A172 (cell line): ENCODE measurements at regions not wholly inside any gene's neighbourhood (a gene's known extent, or its start where the extent isn't known, plus 50 kb on each side); places are given as distances from the start of the nearest gene placed in this dataset.
A peak's percentile ranks its signal among the peaks of the same experiment; 100 is the strongest.
"Not testable (repeated sequence)": the region's sequence is repeated elsewhere in the genome, so short reads cannot be mapped to it uniquely, and the experiment has no call there.

ENCODE experiments used
- DNase-seq: peaks from one replicate; pipeline ENCODE4 v3.0.0-alpha.2; 2015; ENCODE audit warnings: low spot score

DNA sequence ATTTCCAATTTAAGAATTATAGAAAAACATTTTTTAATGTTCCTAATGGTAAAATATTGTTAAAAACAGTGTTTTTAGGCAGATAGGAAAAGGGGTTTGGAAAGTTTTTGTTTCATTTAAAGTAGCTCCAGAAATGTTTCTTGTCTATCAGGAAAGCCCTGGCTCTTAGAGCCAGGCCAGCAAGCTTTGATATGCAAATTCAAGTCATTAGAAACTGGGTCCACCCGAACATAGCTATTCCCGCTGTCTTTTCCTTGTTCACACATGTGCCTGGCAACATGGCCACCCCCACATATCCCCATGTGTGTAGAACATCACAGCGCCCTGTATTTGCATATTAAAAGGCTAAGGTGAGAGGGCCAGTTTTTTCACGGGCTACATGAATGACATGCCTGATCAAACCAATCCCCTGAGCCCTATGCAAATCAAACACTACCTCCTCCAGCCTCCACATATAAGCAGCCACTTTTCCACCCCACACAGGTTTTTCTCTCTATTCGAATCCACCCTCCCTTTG lies 925.3 kb upstream of the CDH10 start:
- no peak for DNase-seq

DNA sequence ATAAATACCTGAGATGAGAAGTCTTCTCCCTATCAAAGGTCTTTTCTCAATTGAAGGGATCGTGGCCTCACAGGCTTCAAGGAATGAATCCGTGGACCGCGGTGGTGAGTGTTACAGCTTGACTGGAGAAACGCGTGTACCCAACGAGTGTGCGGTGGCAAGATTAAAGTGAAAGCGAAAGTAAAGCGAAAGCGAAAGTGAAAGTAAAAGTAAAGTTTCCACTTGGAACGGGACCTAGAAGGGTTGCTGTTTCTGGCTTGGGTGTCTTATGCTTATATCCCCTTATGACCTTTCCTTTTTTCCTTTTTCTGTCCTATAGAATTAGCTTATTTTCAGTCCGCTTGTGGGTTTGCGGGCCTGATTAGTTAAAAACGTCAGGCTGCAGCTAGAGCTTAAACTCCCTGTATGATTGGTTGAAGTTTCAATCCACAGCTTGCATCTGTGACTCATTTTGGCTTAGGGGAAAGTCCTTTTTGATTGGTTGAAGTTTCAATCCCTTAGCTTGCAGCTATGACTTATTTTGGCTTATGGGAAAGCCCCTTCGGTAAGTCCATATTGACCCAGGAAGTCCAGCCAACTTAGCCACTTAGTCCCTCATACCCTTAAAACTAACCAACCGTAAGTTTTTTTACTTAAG lies 924.3 kb upstream of the CDH10 start:
- DNase-seq, result peak; percentile 23

DNA sequence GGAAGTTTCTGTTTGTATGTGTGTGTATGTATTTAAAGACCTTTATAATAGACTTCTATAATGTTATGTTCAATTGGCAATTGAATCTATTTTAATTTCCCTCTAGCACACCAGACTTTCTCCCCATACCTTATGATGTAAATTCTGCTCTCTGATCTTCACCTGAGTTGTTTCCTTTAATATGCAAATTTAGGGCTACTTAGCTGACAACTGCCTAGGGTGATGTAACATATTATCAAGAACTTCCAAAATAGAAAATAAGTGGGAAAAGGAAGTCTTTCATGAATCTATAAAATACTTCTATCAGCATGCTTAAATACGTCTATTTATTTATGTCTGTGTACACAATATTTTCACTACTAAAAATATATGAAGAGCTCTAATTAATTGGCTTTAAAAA lies 923.5 kb upstream of the CDH10 start:
- DNase-seq, result no peak

GRCh38 chr5:25567881-25568280 lies 923.1 kb upstream of the CDH10 start:
- no peak for DNase-seq

DNA sequence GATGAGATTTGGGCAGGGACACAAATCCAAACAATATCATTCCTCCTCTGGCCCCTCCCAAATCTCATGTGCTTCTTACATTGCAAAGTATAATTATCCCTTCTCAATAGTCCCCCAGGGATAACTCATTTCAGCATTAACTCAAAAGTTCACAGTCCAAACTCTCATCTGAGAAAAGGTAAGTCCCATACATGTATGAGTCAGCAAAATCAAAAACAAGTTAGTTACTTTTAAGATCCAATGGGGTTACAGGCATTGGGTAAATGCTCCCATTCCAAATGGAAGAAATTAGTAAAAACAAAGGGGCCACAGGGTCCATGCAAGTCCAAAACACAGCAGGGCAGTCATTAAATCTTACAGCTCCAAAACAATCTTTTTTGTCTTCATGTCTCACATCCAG lies 917.9 kb upstream of the CDH10 start:
- no peak for DNase-seq

DNA sequence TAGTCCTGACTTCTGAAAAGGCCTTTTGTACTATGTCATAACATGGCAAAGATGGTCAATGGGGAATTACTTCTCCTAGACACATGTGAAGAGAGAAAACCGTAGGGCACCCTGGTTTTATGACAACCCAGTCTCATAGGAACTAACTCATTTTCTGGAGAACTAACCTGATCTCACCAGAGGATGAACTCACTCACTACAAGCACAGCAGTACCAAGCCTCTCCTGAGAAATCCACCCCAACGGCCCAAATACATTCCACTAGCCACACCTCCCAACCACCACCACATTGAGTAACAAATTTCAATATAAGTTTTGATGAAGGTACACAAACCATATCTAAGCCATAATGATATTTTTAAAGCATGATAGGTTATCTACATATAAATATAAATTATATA lies 909.3 kb upstream of the CDH10 start:
- no peak for DNase-seq

- DNase-seq, result no peak
Observed at GRCh38 chr5:25552871-25553481, 908.2 kb upstream of the CDH10 start.

DNA sequence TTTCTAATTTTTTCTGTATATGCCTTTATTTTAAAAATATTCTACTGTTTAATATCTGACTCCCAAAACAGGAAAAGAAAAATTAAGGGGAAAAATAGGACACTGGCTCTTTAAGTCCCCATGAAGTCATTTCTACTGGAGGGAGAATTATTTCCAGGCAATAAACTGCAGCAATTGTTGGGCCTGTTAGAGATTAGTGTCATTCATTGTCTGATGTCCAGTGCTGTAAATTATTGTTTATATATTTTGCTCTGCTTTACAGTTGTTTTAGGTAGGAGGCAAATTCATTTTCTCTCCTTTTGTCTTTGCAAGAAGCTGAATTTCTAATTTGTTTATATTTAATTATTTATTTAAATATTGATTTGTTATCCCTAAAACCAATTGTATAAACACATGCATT lies 906.0 kb upstream of the CDH10 start:
- DNase-seq, result no peak

DNA sequence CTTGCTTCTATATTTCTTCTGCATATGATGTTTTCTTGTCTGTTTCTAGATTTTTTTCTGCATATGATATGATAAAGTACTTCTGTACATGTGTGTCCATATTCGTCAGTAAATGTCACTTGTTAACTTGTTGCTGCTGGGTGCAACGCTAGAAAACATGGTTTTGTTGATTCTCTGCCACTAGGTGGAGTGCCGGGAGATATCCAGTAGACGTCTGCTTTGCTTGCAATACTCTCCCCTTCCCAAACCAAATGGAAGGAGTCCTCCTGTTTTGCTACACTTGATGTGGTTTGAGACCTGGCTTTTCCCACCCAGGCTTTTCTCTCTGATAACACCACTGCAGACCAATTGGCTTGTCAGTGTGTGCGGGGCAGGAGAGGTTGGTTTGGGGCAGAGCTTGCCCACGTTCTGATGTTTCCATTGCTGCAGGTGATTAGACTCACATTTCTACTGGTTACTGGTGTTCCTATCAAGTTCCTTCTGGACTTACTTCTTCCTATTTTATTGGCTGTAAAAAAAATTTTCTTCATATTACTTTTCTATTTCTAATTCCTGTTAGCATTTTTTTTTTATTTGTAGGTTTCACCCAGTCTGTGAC lies 900.0 kb upstream of the CDH10 start:
- peak; percentile 75 for DNase-seq

- DNase-seq, result no peak
Observed at GRCh38 chr5:25540628-25541027, 895.9 kb upstream of the CDH10 start.

GRCh38 chr5:25539536-25539935 lies 894.8 kb upstream of the CDH10 start:
- DNase-seq, result peak; percentile 18

DNA sequence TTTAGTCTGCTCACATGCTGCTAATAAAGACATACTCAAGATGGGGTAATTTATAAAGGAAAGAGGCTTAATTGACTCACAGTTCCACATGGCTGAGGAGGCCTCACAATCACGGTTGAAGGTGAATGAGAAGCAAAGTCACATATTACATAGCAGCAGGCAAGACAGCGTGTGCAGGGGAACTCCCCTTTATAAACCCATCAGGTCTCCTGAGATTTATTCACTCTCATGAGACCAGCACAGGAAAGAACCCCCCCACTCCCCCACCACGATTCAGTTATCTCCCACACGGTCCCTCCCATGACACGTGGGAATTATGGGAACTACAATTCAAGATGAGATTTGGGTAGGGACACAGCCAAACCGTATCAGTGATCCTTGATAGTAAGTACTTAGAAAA lies 891.7 kb upstream of the CDH10 start:
- DNase-seq, result not testable (repeated sequence)

GRCh38 chr5:25516141-25516540 lies 871.4 kb upstream of the CDH10 start:
- peak; percentile 57 for DNase-seq

DNA sequence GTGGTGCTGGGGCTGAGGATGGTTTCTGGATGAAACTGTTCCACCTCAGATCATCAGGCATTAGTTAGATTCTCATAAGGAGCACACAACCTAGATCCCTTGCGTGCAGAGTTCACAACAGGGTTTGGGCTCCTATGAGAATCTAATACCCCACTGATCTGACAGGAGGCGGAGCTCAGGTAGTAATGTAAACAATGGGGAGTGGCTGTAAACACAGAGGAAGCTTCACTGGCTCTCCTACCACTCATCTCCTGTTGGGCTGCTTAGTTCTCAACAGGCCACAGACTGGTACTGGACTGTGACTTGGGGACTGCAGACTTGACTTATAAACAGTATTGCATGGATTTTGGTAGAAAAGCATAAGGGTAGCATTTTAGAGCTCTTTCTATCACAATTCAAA lies 870.7 kb upstream of the CDH10 start:
- DNase-seq, result no peak

DNA sequence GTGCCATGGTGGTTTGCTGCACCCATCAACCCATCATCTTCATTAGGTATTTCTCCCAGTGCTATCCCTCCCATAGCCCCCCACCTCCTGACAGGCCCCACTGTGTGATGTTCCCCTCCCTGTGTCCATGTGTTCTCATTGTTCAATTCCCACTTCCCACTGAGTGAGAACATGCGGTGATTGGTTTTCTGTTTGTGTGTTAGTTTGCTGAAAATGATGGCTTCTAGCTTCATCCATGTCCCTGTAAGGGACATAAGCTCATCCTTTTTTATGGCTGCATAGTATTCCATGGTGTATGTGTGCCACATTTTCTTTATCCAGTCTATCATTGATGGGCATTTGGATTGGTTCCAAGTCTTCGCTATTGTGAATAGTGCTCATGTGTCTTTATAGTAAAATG lies 865.9 kb upstream of the CDH10 start:
- not testable (repeated sequence) for DNase-seq

DNA sequence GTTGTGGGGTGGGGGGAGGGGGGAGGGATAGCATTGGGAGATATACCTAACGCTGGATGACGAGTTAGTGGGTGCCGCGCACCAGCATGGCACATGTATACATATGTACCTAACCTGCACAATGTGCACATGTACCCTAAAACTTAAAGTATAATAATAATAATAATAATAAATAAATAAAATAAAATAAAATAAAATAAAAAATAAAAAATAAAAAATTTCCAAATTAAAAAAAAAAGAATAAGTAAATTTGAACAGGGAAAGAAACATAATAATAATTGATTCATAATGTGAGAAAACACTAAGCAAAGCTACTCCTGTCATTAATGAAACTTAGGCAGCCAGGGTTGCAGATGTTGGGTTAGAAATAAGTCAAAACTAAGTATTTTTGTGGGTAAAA lies 863.2 kb upstream of the CDH10 start:
- not testable (repeated sequence) for DNase-seq

- DNase-seq, result no peak
Observed at GRCh38 chr5:25500635-25501034, 855.9 kb upstream of the CDH10 start.

DNA sequence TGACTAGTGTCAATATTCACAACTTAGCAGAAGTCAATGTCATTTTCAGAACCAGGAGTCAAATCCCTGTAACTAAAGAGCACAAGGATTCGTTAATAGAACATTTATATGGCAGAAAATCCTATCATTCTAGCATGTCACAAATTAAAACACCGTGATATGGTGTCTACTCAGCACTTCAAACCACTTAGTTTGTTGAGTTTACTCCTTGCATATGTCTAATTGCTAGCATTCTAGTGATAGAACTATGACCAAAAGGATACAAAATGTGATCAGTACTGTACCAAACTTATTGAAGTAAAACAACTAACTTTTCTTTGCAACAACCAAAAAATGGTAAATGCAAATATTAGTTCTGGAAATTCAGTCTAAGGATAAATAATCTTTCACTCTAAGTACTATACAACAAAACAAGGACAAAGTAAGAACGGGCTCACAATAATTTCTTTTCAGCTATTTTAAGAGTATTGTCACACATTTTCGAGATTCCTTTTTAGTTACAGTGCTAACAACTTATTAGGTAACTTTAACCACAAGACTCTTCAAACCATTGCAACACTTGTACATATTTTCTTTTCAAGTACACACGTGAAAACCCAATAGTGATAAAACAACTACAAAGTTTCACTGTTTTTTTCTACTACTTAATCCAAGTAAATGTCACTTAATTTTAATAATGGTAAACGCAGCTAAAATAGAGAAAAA lies 845.2 kb upstream of the CDH10 start:
- DNase-seq, result peak; percentile 72

GRCh38 chr5:25488119-25488518 lies 843.3 kb upstream of the CDH10 start:
- no peak for DNase-seq

DNA sequence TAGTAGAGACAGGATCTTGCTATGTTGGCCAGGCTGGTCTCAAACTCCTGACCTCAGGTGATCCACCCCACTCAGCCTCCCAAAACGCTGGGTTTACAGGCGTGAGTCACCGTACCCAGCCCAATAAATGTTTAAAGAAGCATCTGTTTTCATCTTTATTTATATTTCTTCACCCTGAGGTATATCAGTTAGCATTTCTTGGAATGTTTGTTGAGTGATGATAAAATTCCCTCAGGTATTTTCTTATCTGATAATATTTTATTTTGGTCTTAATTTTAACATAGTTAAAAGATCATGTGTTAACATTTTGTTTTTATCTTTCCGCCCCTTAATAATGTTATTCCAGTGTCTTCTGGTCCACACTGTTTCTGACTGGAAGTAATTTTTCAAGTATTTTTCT lies 839.6 kb upstream of the CDH10 start:
- DNase-seq, result peak; percentile 22

DNA sequence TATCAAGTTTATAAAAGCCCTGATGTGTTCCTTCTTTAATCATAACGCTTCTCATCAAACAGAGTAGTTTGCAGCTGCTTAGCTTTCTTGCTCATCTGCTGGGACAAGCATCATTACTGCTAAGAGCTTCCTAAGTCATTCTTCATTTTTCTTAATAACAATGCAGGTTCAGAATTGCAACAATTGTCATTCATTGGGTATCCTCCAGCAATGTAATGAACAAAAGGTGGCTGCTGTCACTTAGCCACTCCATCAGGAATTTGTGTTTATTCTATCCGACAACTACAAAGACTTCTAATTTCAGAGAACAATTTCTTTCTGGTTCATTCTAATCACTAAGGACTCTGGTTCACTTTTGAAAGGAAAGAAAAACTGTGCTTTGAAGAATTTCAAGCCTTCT lies 836.7 kb upstream of the CDH10 start:
- DNase-seq, result no peak

GRCh38 chr5:25459082-25459481 lies 814.3 kb upstream of the CDH10 start:
- no peak for DNase-seq

GRCh38 chr5:25458628-25459027 lies 813.9 kb upstream of the CDH10 start:
- peak; percentile 71 for DNase-seq
